HEK293T (cell line): ENCODE measurements at regions not wholly inside any gene's neighbourhood (a gene's known extent, or its start where the extent isn't known, plus 50 kb on each side); places are given as distances from the start of the nearest gene placed in this dataset.

Source experiments
- BHLHE40 ChIP-seq: fragments of 450-650 bp; IDR thresholded peaks from 2 replicates; pipeline ENCODE4 v1.6.1; 2016; ENCODE audit warnings: mild to moderate bottlenecking, moderate library complexity, borderline replicate concordance
- CTBP1 ChIP-seq: fragments of 450-650 bp; IDR thresholded peaks from 2 replicates; pipeline ENCODE4 v1.6.1; 2016; ENCODE audit warnings: borderline replicate concordance
- ELF4 ChIP-seq: fragments of 450-650 bp; IDR thresholded peaks from 2 replicates; pipeline ENCODE4 v1.6.1; 2017; ENCODE audit warnings: antibody characterized with exemption
- FOXA1 ChIP-seq: fragments of 450-650 bp; IDR thresholded peaks from 2 replicates; pipeline ENCODE4 v1.6.1; 2016; ENCODE audit warnings: mild to moderate bottlenecking
- FOXK2 ChIP-seq: fragments of 450-650 bp; IDR thresholded peaks from 2 replicates; pipeline ENCODE4 v1.6.1; 2016; ENCODE audit warnings: mild to moderate bottlenecking
- FOXM1 ChIP-seq: fragments of 450-650 bp; IDR thresholded peaks from 2 replicates; pipeline ENCODE4 v1.6.1; 2017; ENCODE audit warnings: mild to moderate bottlenecking, borderline replicate concordance
- HDGF ChIP-seq: fragments of 450-650 bp; IDR thresholded peaks from 2 replicates; pipeline ENCODE4 v1.6.1; 2017; ENCODE audit warnings: antibody characterized with exemption, borderline replicate concordance
- LEF1 ChIP-seq: fragments of 450-650 bp; IDR thresholded peaks from 2 replicates; pipeline ENCODE4 v1.6.1; 2017; ENCODE audit warnings: mild to moderate bottlenecking, borderline replicate concordance
- NFRKB ChIP-seq: fragments of 450-650 bp; IDR thresholded peaks from 2 replicates; pipeline ENCODE4 v1.6.1; 2016; ENCODE audit warnings: mild to moderate bottlenecking, moderate library complexity
- SP1 ChIP-seq: fragments of 450-650 bp; IDR thresholded peaks from 2 replicates; pipeline ENCODE4 v1.6.1; 2017
- SUZ12 ChIP-seq: fragments of 450-650 bp; IDR thresholded peaks from 2 replicates; pipeline ENCODE4 v1.6.1; 2016; ENCODE audit warnings: mild to moderate bottlenecking
- ZNF384 ChIP-seq: fragments of 450-650 bp; IDR thresholded peaks from 2 replicates; pipeline ENCODE4 v1.6.1; 2016
- TF ChIP-seq, protein P1 (sequence below): fragments of 450-650 bp; IDR thresholded peaks from 2 replicates; pipeline ENCODE4 v1.6.1; 2016

DNA sequence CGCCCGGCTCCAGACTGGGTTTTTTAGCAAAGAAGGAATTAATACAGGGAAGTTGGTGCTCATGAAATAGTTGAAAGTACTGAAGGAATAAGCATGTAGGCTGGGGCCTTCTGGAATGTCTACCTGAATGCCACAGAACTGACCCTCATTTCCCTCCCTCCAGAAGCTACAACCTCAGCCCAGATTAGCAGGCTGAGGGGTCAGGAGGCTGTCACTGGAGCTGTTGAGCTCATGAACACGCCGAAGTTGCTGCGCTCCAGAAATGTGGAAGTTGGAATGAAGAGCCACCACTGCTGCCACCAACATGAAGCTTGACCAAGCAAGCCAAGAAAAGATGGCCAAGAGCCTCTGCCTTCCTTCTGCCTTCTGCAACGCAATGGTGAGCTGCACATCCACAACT, 52.2 kb upstream of the KMT2E start:
- no peak for TF ChIP-seq SP1
- no peak for TF ChIP-seq SUZ12
- no peak for TF ChIP-seq NFRKB
- TF ChIP-seq, protein P1, sequence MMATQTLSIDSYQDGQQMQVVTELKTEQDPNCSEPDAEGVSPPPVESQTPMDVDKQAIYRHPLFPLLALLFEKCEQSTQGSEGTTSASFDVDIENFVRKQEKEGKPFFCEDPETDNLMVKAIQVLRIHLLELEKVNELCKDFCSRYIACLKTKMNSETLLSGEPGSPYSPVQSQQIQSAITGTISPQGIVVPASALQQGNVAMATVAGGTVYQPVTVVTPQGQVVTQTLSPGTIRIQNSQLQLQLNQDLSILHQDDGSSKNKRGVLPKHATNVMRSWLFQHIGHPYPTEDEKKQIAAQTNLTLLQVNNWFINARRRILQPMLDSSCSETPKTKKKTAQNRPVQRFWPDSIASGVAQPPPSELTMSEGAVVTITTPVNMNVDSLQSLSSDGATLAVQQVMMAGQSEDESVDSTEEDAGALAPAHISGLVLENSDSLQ, result no peak
- TF ChIP-seq ELF4, result no peak
- TF ChIP-seq HDGF, result no peak
- TF ChIP-seq FOXM1, result no peak
- no peak for TF ChIP-seq FOXA1
- TF ChIP-seq BHLHE40, result no peak
- TF ChIP-seq FOXK2, result no peak
- TF ChIP-seq CTBP1, result no peak
- no peak for TF ChIP-seq ZNF384
- TF ChIP-seq LEF1, result no peak
